Smooth muscle cell (in vitro differentiated cells): ENCODE measurements at regions not wholly inside any gene's neighbourhood (a gene's known extent, or its start where the extent isn't known, plus 50 kb on each side); places are given as distances from the start of the nearest gene placed in this dataset.

Source experiments
- DNase-seq: peaks from one replicate; lab custom pipeline; 2025; ENCODE audit not compliant: unreplicated experiment; lab: John Stamatoyannopoulos, UW
- H2AFZ ChIP-seq: fragments of 200-600 bp; sonication (generic); 2 replicates; pipeline ENCODE4 v1.6.0; 2016; ENCODE audit warnings: antibody characterized with exemption, low read depth, mild to moderate bottlenecking
- H3F3A ChIP-seq: fragments of 200-600 bp; sonication (generic); 2 replicates; pipeline ENCODE4 v1.6.0; 2017; ENCODE audit warnings: antibody characterized with exemption, low read depth
- H3K27ac ChIP-seq: fragments of 200-600 bp; sonication (generic); 2 replicates; pipeline ENCODE4 v1.5.1; 2016; ENCODE audit warnings: low read depth, mild to moderate bottlenecking
- H3K27me3 ChIP-seq: fragments of 200-600 bp; sonication (generic); 2 replicates; pipeline ENCODE4 v1.6.1; 2016; ENCODE audit warnings: low read depth, mild to moderate bottlenecking
- H3K36me3 ChIP-seq: fragments of 200-600 bp; sonication (generic); 2 replicates; pipeline ENCODE4 v1.5.1; 2016; ENCODE audit warnings: low read depth
- H3K4me1 ChIP-seq: fragments of 200-600 bp; sonication (generic); 2 replicates; pipeline ENCODE4 v1.5.1; 2016; ENCODE audit warnings: low read depth
- H3K4me2 ChIP-seq: fragments of 200-600 bp; sonication (generic); 2 replicates; pipeline ENCODE4 v1.6.0; 2016; ENCODE audit warnings: mild to moderate bottlenecking
- H3K4me3 ChIP-seq: fragments of 200-600 bp; sonication (generic); 2 replicates; pipeline ENCODE4 v1.5.1; 2016; ENCODE audit warnings: mild to moderate bottlenecking
- H3K79me2 ChIP-seq: fragments of 200-600 bp; sonication (generic); 2 replicates; pipeline ENCODE4 v1.6.0; 2016; ENCODE audit warnings: low read depth, mild to moderate bottlenecking
- H3K9ac ChIP-seq: fragments of 200-600 bp; sonication (generic); 2 replicates; pipeline ENCODE4 v1.6.0; 2016; ENCODE audit warnings: low read depth
- H3K9me3 ChIP-seq: fragments of 200-600 bp; sonication (generic); replicated peaks from 2 replicates; pipeline ENCODE4 v1.5.1; 2016; ENCODE audit warnings: low read depth
- H4K20me1 ChIP-seq: fragments of 200-600 bp; sonication (generic); 2 replicates; pipeline ENCODE4 v1.6.0; 2016; ENCODE audit warnings: low read depth
- WGBS: methylation state at CpG from one replicate; pipeline ENCODE4 v1.1.7; 2016; ENCODE audit warnings: low lambda C conversion rate; 5-methylcytosine and 5-hydroxymethylcytosine counted together
- TF ChIP-seq, protein P1 (sequence below): fragments of 200-600 bp; sonication (generic); IDR thresholded peaks from 2 replicates; pipeline ENCODE4 v1.5.1; 2017; ENCODE audit warnings: borderline replicate concordance, mild to moderate bottlenecking, antibody characterized with exemption; ENCODE audit not compliant: insufficient read depth, poor library complexity, severe bottlenecking

DNA sequence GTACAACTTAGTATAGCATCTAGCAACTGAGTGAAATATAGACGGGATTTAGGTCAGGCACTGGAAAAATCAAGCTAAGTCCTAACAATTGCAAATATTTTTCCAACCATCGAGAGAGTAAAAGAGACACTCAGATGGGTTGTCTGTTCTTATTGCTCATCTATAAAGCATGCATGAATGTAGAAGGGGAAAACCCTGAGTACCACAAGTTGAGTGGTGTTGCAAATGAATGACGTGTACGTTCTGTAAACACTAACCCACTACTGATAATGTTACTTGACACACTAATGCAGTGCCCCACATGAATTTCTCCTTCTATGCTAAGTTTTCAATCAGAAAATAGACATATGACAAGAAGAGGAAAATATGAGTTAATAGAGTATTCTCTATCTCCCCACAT is 211.2 kb downstream of the COX18 start:
- no peak for DNase-seq

DNA sequence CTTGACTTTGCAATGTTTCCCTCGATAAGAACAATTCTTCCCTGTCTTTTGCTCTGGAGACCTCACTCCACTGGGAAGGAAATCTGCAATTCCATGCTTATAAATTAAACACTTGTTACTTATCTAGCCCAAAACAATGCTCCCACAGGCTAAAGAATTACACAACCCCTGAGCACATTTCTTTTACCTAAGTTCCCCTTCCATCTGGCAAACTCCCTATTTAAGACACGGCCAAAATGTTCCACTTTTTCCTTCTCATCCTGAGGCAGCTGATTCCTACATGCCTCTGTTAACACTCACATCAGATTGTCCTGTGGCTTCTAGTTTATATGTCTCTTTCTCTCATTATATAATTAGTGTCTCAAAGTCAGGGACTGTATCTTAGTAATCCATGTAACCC is 211.7 kb downstream of the COX18 start:
- peak overlapping the region; percentile 65 for H3K4me2 ChIP-seq

More for the DNA sequence above, 211.2 kb downstream of the COX18 start:
- no peaks in the 10 kb centered on the region for H4K20me1 ChIP-seq
- H2AFZ ChIP-seq, result peak overlapping the region; percentile 29
- peak overlapping the region; percentile 97 for H3K27ac ChIP-seq
- peak overlapping the region; percentile 73 for H3K9ac ChIP-seq
- no peaks in the 10 kb centered on the region for H3K36me3 ChIP-seq
- no peak overlapping the region for H3K4me3 ChIP-seq
- TF ChIP-seq, protein P1, sequence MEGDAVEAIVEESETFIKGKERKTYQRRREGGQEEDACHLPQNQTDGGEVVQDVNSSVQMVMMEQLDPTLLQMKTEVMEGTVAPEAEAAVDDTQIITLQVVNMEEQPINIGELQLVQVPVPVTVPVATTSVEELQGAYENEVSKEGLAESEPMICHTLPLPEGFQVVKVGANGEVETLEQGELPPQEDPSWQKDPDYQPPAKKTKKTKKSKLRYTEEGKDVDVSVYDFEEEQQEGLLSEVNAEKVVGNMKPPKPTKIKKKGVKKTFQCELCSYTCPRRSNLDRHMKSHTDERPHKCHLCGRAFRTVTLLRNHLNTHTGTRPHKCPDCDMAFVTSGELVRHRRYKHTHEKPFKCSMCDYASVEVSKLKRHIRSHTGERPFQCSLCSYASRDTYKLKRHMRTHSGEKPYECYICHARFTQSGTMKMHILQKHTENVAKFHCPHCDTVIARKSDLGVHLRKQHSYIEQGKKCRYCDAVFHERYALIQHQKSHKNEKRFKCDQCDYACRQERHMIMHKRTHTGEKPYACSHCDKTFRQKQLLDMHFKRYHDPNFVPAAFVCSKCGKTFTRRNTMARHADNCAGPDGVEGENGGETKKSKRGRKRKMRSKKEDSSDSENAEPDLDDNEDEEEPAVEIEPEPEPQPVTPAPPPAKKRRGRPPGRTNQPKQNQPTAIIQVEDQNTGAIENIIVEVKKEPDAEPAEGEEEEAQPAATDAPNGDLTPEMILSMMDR, result no peak
- H3K4me1 ChIP-seq, result peaks cover 9% of the 10 kb centered on the region
- H3F3A ChIP-seq, result no peaks in the 10 kb centered on the region
- H3K9me3 ChIP-seq, result no peaks in the 10 kb centered on the region
- H3K27me3 ChIP-seq, result no peaks in the 10 kb centered on the region
- no peaks in the 10 kb centered on the region for H3K79me2 ChIP-seq
- H3K4me2 ChIP-seq, result peak overlapping the region; percentile 65
- WGBS, result 8% methylated on average over 4 of the region's 4 CpGs

DNA sequence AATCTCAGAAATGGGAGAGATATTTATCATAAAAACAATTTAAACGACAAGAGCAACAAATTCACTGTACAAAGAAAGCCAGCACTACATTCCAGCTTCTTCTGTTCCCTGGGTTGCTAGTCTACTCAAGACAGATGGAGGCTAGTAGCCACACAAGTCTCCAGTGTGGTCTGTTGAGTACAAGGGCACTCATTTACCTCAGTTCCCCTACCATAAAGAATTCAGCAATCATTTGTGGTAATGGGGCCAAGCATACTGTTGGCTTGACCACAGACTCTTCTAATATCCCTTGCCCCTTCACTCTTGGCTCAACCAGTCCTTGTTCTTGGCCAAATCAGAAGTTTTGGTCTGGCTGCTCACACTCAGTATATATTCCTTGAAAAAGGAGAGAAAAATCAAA is 212.3 kb downstream of the COX18 start:
- Histone ChIP-seq H2AFZ (peak overlapping the region; percentile 29), H3K4me1 (peaks cover 9% of the 10 kb centered on the region), H3K4me2 (peak overlapping the region; percentile 65), H3K79me2 (no peaks in the 10 kb centered on the region), H4K20me1 (no peaks in the 10 kb centered on the region), H3K27ac (peak overlapping the region; percentile 97), H3K4me3 (no peak overlapping the region), H3K9ac (peak overlapping the region; percentile 73), H3K36me3 (no peaks in the 10 kb centered on the region), H3K9me3 (no peaks in the 10 kb centered on the region), H3K27me3 (no peaks in the 10 kb centered on the region), H3F3A (no peaks in the 10 kb centered on the region)
- DNase-seq, result no peak
- WGBS, result 88% methylated on average over 1 of the region's 1 CpG
- TF ChIP-seq, protein P1, result no peak

More for the DNA sequence above, 211.7 kb downstream of the COX18 start:
- H3K36me3 ChIP-seq, result no peaks in the 10 kb centered on the region
- no peaks in the 10 kb centered on the region for H3K79me2 ChIP-seq
- H2AFZ ChIP-seq, result peak overlapping the region; percentile 29
- no peaks in the 10 kb centered on the region for H3K9me3 ChIP-seq
- 40% methylated on average over 2 of the region's 2 CpGs for WGBS
- H3K9ac ChIP-seq, result peak overlapping the region; percentile 73
- no peaks in the 10 kb centered on the region for H4K20me1 ChIP-seq
- no peaks in the 10 kb centered on the region for H3K27me3 ChIP-seq
- no peaks in the 10 kb centered on the region for H3F3A ChIP-seq
- H3K4me1 ChIP-seq, result peaks cover 9% of the 10 kb centered on the region
- TF ChIP-seq, protein P1, result no peak
- DNase-seq, result no peak
- H3K27ac ChIP-seq, result peak overlapping the region; percentile 97
- H3K4me3 ChIP-seq, result no peak overlapping the region
